GM18858 (cell line): ENCODE measurements at regions not wholly inside any gene's neighbourhood (a gene's known extent, or its start where the extent isn't known, plus 50 kb on each side); places are given as distances from the start of the nearest gene placed in this dataset.

Experiments
- ATAC-seq: cut with Tn5 transposase; IDR thresholded peaks from one replicate; pipeline ENCODE4 v1.9.1; 2021; ENCODE audit not compliant: unreplicated experiment

DNA sequence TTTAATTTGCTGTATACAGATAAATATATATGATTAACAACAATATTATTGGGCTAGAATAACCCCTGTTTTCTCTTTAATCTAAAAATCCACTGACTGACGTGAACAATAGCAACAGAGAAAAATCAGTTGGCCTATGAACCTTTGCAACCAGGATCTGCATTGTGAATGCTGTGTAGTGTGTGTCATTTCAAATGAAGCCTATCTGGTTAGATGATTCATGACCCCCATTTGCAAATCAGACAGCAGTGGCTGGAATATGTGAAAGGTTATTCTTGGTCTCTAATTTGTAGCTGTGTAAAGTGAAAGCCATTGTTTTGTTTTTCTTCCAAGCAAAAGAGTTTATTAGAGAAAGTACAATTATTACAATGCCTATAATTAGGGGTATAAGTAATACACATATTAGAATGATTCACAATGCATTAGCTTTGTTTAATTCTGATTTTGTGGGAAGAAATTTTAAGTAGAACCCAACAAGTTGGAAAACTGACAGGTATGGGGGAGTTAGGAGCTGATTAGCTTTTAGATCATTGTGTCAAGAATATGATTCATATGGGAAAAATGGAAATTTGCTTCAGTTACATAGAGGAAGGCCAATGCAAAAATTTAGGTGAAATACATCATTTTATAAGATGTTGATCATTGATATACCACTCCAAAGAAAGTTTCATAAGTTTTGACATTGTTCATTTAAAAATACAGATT, 1362.2 kb upstream of the TMEFF2 start:
- no peak for ATAC-seq

- ATAC-seq = no peak
These were observed 1354.9 kb upstream of the TMEFF2 start for GRCh38 chr2:193549661-193550060.

DNA sequence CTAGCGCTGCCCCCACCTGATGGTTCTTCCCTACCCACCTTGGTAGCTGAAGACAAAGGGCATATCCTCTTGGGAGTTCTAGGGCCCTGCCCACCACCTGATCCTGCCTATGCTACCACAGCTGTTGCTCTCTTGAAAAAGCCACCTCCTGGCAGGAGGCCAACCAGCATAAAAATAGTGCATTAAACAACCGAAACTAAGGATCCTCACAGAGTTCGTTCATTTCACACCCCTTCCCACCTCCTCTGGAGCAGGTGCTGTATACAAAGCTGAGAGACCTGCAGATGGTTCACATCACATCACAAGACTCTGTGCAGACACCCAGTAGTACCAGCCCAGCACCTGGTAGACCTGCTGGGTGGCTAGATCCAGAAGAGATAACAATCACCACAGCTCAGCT, 1348.0 kb upstream of the TMEFF2 start:
- ATAC-seq = peak; percentile 33

DNA sequence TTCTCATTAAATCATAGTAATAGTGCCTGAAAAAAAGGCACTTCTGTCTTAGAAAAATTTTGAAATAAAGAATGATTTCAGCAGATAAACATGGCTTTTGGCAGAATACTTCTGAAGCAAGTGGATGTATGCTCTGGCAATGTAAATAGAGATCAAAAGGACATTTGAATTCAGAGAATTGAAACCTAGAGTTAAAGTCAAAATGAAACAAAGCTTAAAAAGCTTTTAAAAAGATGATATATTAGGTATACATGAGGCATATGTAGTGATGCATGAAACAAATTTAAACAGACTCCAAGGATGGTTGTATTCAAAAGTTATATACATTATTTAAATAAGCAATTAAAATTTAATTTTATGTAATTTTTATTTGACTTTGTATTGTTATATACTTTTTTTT, 1344.5 kb upstream of the TMEFF2 start:
- ATAC-seq = peak; percentile 97

GRCh38 chr2:193538061-193538460, 1343.3 kb upstream of the TMEFF2 start:
- no peak for ATAC-seq

DNA sequence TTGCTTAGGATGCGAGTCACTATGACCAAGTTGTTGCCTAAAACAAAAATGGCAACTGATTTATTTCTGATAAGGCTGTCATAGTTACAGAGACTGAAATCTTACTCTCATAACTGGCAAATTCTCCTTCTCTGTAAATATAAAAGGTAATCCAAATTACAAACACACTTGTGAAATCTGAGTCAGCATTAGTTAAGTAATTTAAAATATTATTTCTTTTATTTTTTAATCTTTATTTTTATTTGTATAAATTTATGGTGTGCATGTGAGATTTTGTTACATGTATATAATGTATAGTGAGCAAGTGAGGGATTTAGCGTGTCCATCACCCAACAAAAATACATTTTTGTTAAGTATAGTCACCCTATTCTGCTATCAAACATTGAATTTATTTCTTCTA, 1342.8 kb upstream of the TMEFF2 start:
- no peak for ATAC-seq

- ATAC-seq = no peak
These were observed 1333.7 kb upstream of the TMEFF2 start for GRCh38 chr2:193528458-193528857.

GRCh38 chr2:193527146-193527545, 1332.4 kb upstream of the TMEFF2 start:
- no peak for ATAC-seq

DNA sequence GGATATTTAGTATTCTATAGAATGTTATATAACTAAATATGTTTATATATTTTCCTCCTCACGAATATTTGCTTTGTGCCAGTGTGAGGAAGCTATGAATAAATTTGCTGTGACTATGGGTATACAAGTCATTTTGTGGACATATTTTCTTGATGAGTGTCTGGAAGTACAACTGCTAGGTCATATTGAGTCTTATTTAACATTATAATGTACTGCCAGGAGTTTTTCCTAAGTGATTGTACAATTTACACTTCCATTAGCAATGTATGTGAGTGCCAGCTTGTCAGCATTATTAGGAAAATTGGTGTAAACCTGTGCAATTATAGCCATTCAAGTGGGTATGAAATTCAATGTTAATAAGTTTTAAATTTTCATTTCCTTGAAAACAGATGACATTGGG, 1328.9 kb upstream of the TMEFF2 start:
- no peak for ATAC-seq

DNA sequence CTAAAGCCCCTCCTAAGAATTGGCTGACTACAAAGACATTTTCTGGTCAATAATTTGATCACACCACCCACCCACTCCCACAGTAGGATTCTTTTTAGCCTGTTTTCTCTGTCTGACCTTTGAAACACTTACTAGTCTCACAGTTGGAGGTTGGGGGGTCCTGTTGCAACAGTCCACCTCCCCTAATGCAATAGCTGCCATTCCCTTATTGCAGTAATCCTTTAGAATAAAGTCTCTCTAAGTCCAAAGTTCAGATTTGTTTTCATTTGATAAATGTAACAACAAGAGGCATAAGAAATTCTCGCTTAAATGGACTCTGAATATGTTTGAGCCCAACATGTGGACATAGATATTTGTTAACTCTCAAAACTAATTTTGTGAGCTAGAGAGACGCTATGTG, 1326.8 kb upstream of the TMEFF2 start:
- ATAC-seq = no peak

DNA sequence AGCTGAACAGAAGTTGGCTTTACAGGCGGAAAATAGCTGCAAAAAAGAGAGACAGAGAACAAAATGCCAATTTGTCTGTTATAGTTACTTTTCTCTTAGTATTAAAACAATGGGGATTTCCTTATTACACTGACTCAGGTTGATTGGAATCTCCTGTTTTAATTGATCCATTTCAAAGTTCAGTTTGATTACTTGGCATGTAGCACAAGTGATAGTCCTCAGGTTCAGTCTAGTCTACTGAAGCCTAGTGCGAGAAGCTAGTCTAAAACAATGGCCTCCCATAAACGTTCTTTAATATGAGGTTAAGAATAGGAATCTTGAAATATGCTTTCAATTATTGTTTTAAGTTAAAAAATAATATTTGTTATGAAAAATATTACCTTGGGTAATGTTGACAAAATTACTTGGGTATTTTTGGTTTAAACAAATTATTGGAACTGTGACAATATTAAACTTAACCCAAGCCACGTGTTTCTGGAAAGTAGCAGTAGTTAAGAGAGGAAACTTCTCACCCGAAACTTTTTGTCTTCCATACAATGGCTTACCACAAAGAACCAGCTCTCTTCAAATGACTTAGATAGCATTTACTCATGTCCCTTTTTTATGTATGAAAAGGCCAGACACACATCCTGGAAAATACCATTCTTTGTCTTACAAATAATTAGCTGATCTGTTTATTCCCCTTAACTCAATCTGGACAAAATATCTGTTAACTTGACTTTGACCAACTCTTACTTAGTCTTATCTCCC, 1326.2 kb upstream of the TMEFF2 start:
- ATAC-seq = no peak

DNA sequence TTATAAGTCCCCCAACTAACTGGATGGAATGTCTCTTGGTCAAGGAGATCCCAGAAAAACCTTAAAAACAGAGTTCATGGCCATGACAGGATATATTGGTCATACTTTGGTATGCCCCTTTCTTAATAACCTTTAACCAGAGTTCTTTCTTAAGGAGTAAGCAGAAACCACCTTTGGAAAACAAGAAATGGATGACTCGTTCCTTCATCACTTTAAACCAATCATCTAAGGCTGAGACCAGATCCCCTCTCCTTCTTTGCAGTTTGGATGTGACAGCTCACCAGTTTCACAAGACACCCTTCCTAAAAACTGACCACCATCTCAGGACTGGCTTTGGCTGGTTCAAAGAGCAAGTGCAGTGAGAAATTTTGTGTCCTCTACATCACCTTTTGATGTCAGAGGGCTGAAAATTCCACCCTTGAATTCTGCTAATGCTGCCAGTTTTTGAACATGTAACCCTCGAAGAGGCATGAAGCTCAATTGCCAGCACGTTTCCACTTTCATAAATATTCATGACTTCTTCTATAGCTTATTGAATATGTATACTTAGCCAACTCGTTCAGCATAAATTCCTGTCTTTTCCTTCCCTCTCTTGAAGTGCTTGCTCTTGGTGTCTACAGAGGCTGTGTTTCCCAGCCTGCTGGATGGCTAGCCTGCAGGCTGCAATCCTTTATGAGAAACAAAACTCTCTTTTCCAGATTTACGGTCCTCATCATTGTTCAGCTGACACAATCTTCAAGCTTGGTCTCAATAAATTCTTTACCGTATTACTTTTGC, 1323.5 kb upstream of the TMEFF2 start:
- no peak for ATAC-seq

DNA sequence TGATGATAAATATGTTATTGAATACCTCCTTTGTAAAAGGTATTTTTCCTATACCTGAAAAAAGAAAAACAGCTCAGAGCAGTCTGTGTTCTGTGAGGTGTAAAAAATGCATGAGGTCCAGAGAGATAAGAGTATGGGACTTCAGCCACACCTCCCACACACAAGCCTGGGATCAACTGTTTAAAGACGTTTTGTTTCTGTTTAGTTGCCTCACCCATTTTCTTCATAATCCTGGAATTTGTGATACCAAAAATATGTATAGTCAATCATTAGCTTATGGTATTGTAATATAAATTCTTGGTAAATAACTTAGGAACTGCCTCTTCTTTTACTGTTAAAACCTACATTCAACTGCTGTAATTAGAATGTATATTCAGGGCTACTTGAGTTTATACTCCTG, 1322.9 kb upstream of the TMEFF2 start:
- ATAC-seq = no peak

GRCh38 chr2:193506035-193506434, 1311.3 kb upstream of the TMEFF2 start:
- ATAC-seq = no peak

DNA sequence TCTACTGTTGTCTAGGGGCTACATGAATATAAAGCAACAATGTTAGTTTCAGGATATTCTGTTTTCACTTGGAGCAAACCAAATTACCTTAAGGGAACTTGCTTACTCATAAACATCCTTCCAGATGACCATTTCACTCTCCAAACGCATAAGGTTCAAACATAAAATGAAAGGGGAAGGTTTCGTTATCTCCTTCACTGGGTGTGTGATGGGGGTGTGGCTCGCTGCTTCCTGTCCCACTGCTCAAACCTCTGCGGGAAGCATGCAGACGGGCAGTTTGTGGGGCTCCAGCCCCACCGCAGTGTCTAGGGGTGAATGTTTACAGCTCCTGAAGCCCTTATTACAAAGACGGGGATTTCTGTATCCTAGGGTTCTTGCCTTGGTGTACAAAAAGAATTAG, 1310.9 kb upstream of the TMEFF2 start:
- no peak for ATAC-seq

DNA sequence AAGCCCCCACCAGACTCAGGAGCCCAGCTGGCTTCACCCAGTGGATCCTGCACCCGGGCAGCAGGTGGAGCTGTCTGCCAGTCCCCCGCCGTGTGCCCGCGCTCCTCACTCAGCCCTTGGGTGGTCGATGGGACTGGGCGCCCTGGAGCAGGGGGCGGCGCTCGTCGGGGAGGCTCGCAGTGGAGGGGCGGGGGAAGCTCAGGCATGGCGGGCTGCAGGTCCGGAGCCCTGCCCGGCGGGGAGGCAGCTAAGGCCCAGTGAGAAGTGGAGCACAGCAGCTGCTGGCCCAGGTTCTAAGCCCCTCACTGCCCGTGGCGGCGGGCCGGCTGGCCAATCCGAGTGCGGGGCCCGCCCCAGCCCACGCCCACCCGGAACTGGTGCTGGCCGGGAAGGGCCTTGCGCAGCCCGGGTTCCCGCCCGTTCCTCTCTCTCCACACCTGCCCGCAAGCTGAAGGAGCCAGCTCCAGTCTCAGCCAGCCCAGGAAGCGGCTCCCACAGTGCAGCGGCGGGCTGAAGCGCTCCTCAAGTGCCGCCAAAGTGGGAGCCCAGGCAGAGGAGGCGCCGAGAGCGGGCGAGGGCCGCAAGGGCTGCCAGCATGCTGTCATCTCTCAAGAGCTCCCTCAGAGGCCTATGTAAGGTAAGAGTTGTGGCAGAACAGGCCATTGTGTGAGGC, 1307.8 kb upstream of the TMEFF2 start:
- ATAC-seq = no peak

DNA sequence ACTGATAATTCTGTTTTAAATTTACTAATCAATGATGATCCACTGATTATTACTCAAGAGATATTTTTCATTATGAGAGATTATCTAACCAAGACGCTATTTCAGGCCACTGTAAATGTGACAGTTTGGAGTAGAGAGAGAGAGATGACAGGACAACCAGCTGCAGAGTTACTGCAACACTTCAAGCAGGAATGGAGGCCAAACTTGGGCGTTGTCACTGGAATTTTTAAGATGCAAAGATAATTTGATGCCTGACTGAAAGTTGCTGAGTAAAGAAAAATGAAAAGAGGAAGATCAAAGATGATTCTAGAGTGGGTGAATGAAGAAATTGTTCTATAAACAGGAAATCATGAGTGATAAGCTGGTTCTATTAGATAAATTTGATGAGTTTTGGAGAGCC, 1302.1 kb upstream of the TMEFF2 start:
- ATAC-seq = no peak

DNA sequence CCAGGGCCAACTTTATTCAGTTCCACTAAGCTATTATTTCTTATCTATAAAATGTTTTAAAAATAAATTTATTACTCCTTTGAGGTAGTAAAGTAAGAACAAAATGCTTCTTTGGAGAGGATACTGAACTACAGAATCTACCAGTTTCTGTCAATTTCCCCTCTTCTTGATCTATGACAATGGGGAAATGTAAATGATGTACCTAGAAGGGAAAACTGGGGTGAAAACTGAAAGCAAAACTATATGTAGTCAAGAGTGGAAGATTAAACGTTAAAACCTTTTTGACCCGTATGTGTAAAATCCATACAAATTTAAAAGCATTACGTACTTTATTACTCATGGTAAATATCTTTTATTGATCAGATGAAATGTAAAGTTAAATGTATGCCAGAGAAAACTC, 1287.8 kb upstream of the TMEFF2 start:
- peak; percentile 99 for ATAC-seq

DNA sequence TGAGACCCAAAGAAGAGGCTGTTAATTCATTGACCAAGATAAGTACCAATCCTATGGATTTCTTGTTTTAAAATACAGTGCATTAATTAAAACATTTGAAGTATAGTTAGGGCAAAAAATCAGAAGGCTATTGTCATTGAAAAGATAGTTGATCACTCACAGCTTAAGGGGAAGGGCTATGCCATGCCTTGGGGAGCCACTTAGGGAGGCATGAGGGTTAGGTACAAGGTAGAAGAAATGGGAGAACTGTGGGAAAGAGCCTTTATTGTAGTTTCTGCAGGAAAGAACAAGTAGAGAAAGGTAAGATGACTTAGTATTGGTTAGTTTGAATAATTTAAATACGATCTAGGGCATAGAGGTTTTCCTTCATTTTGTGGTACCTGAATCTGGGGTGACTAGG, 1285.5 kb upstream of the TMEFF2 start:
- ATAC-seq = no peak

DNA sequence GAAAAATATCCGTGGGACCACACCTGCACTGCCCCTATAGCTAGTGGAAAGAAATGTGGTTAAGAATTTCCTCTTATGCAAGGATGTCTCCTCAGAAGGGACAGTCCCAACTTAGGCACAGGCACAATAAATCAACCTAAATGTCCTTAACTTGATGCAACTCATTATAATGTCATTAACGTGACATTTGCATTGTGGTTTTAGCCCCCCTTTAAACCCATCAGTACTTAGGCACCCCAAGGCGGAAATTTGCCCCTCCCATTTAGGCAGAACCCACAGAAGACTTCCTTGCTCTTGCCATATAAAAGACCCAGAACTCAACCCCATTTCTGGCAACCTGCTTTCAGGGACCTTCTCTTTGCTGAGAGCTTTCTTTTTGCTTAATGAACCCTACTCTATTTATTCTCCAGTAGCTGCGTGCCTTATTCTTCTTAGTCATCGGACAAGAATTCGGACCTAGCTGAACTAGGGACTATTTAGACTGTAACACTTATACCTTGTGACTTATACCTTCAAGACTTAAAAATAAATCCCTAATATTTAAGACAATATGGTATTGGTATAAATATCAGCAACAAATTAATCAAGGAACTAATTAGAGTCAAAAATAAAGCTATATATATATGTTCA, 1281.6 kb upstream of the TMEFF2 start:
- peak; percentile 67 for ATAC-seq

- no peak for ATAC-seq
These were observed 1280.3 kb upstream of the TMEFF2 start for GRCh38 chr2:193475038-193475437.
